ENCODE measurements at regions not wholly inside any gene's neighbourhood (a gene's known extent, or its start where the extent isn't known, plus 50 kb on each side); places are given as distances from the start of the nearest gene placed in this dataset.

DNA sequence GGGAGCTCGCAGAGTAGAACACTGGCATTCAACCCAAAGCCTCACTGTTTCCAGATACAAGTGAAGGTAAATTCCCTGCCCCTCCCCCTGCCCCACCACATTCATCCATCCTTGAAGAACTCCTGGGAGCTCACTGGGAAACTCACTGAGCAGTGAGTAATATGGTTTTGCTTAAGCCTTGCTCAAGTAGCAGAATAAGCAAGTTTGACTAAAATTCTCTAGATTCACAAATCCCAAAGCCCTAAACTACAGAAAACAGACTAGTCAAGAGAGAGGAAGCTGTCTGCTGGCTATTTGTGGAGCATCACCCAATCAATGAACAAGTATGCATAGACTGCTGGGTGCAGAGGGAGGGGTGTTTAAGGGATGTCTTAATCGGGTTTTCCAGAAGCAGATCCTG lies 82.1 kb downstream of the UNC5CL start:
- no peak for DNase-seq (ENCODE audit: low read depth)
- in situ Hi-C loops (cut with HindIII; ENCODE audit: low sequenced_read_pairs): no loop called here
- TF ChIP-seq, protein P1, sequence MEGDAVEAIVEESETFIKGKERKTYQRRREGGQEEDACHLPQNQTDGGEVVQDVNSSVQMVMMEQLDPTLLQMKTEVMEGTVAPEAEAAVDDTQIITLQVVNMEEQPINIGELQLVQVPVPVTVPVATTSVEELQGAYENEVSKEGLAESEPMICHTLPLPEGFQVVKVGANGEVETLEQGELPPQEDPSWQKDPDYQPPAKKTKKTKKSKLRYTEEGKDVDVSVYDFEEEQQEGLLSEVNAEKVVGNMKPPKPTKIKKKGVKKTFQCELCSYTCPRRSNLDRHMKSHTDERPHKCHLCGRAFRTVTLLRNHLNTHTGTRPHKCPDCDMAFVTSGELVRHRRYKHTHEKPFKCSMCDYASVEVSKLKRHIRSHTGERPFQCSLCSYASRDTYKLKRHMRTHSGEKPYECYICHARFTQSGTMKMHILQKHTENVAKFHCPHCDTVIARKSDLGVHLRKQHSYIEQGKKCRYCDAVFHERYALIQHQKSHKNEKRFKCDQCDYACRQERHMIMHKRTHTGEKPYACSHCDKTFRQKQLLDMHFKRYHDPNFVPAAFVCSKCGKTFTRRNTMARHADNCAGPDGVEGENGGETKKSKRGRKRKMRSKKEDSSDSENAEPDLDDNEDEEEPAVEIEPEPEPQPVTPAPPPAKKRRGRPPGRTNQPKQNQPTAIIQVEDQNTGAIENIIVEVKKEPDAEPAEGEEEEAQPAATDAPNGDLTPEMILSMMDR (IDR thresholded peaks at IDR 0.05; ENCODE audit: low read depth, low read length, missing control alignments): no peak
- H3K4me3 ChIP-seq (ENCODE audit: low read depth, low read length): no peak overlapping the region

DNA sequence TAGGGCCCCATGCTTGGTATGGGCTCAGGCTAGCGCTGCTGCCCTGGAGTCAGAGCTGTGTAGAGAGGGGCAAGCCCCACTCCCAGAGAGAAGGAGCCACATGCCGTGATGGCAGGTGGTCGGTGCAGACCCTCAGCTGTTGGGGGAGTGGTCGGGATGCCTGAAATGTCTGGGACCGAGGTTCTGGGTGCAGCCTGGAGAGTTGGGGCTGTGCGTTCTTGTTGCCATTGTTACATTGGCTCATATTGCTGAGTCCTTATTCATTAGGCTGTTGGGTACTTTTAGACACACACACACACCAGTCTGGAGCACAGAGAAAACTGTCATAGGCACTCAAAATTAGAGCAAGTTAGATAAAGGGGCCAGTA lies 83.9 kb downstream of the UNC5CL start:
- H3K4me3 ChIP-seq (ENCODE audit: low read depth, low read length): no peak overlapping the region
- in situ Hi-C loops (cut with HindIII; ENCODE audit: low sequenced_read_pairs): no loop called here
- TF ChIP-seq, protein P1 (IDR thresholded peaks at IDR 0.05; ENCODE audit: low read depth, low read length, missing control alignments): no peak
- DNase-seq (ENCODE audit: low read depth): no peak

DNA sequence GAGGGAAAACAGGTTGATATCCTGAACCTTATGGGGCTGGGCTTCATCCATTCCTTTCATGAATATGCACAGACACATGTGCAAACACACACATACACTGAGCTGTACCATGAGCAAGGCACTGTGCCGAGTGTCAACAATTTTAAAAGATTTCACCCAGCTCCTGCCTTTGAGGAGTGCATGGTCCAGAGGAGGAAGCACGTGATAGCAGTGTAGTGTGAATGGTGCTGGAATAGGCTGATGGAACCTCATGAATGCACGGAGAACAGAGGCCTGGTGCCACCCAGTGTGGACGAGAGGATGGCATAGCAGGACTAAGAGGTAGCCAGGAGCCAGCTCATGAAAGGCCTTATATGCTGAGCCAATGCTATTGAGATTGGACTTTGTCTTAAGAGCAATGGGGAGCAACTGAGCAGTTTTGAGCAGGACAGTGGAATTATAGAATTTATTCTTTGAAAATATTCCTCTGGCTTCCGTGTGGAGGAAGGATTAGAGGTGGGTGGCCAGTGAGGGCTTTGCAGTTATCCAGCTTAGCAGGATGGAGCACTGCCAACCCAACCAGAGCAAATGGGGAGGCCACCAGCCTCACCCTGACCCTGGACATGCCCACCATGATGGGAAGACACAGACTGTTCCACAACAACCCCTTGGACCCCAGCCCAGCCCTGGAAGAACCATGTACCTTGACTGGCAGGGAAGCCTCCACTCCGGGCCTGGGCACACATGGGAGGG lies 84.4 kb downstream of the UNC5CL start:
- TF ChIP-seq, protein P1 (IDR thresholded peaks at IDR 0.05; ENCODE audit: low read depth, low read length, missing control alignments): no peak
- no peak overlapping the region for H3K4me3 ChIP-seq (ENCODE audit: low read depth, low read length)

DNA sequence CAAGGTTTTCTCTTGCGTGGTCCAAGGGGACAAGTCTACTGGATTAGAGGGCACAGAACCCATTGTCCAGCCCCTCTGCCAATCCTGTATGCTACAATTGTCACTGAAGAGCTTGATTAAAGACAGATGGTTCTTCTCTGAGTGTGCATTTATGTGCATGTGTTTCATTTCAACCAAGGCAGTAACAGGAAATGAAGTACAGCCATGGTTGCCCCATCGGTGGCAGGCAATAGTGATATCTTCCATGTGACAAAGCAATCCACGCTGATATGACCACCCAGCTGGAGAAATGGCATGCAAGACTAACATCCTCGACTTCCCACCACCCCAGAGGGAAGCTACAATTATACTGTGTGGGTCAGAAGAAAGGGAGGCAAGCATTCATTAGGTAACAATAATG lies 85.5 kb downstream of the UNC5CL start:
- no peak overlapping the region for H3K4me3 ChIP-seq (ENCODE audit: low read depth, low read length)
- no peak for DNase-seq (ENCODE audit: low read depth)
- TF ChIP-seq, protein P1 (IDR thresholded peaks at IDR 0.05; ENCODE audit: low read depth, low read length, missing control alignments): no peak
- in situ Hi-C loops (cut with HindIII; ENCODE audit: low sequenced_read_pairs): no loop called here

More for the DNA sequence above, 84.4 kb downstream of the UNC5CL start:
- in situ Hi-C loops (cut with HindIII; ENCODE audit: low sequenced_read_pairs): no loop called here
- DNase-seq (ENCODE audit: low read depth): no peak

DNA sequence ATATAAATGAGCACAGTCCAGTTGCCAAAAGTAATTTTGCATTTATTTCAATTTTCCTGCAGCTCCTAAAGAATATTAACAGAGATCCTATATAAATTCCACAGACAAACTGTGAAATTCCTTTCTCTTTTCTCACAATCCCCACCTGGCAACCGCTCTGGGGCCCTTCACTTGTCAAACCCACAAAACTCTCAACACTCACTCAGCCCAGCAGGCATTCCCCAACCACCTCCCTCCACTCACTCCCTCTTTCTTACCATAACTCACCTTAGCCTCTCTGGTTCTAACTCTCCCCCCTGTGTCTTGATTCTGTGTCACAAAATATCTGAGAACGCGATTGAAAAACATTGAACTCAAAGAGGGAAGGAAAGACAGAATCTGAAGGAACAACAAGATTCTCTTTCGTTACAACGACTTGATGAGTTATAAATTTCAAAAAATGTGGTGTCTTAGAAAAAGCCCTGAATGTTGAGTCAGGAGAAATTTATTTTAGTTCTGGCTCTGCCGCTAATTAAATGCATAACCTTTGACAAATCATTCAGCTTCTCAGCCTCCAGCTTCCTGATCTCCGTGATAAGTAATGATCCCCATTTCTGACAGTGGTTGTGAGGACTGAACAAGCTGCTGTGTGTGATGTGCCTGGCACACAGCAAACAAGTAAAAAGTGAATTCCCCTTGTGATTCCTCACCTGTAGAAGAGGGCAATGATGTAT lies 87.9 kb downstream of the UNC5CL start:
- H3K4me3 ChIP-seq (ENCODE audit: low read depth, low read length): peak overlapping the region; percentile 1
- in situ Hi-C loops (cut with HindIII; ENCODE audit: low sequenced_read_pairs): no loop called here
- DNase-seq (ENCODE audit: low read depth): peak; percentile 73

DNA sequence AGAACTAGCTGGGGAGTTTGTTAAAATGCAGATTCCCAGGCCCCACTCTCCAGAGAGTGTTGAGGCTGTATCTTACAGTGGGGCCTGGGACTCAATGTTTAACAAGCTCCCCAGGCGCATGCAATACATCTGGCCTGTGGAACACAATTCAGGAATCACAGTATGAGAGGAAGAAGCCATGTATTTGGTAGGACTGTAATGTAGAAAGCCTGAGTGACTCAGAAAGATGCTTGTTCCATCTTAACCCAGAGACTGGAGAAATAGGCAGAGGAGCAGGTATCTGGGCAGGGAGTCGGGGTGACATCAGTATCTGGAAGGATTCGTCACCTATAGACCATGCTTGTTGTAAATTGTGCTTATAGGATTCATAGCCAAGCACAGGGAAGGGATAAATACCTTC lies 90.5 kb downstream of the UNC5CL start:
- no peak overlapping the region for H3K4me3 ChIP-seq (ENCODE audit: low read depth, low read length)
- in situ Hi-C loops (cut with HindIII; ENCODE audit: low sequenced_read_pairs): no loop called here
- TF ChIP-seq, protein P1 (IDR thresholded peaks at IDR 0.05; ENCODE audit: low read depth, low read length, missing control alignments): no peak
- DNase-seq (ENCODE audit: low read depth): no peak

More for the DNA sequence above, 87.9 kb downstream of the UNC5CL start:
- TF ChIP-seq, protein P1 (IDR thresholded peaks at IDR 0.05; ENCODE audit: low read depth, low read length, missing control alignments): no peak

Measured in astrocyte of the cerebellum (primary cell).